ENCODE measurements at regions not wholly inside any gene's neighbourhood (a gene's known extent, or its start where the extent isn't known, plus 50 kb on each side); places are given as distances from the start of the nearest gene placed in this dataset.
A peak's percentile ranks its signal among the peaks of the same experiment; 100 is the strongest.

- H3K27ac ChIP-seq, result no peak overlapping the region
- TF ChIP-seq EP300 (IDR thresholded peaks at IDR 0.05) (no peak), CTCF (IDR thresholded peaks at IDR 0.05) (no peak), POLR2A (IDR thresholded peaks at IDR 0.05) (no peak)
- no peak overlapping the region for H3K4me3 ChIP-seq
- no peaks in the 10 kb centered on the region for H3K9me3 ChIP-seq
- 86 to 91% methylated on average over 1 of the region's 1 CpG for WGBS, 2 donors
- H3K4me1 ChIP-seq, result peaks cover 0 to 7% (median 0%) of the 10 kb centered on the region in 4 donors
- H3K27me3 ChIP-seq, result peaks cover 0 to 8% of the 10 kb centered on the region in 2 donors
- DNase-seq (ENCODE audit: low spot score in 2 of 2), result no peak
- H3K36me3 ChIP-seq, result no peaks in the 10 kb centered on the region
Measured at GRCh38 chr10:113450906-113451305, 101.9 kb upstream of the HABP2 start.

- Histone ChIP-seq H3K4me3 (no peak overlapping the region), H3K9me3 (no peaks in the 10 kb centered on the region), H3K27me3 (peaks cover 0 to 8% of the 10 kb centered on the region in 2 donors), H3K4me1 (peaks cover 0 to 7% (median 0%) of the 10 kb centered on the region in 4 donors), H3K27ac (no peak overlapping the region), H3K36me3 (no peaks in the 10 kb centered on the region)
- no peak for TF ChIP-seq EP300 (IDR thresholded peaks at IDR 0.05)
- no peak for TF ChIP-seq POLR2A (IDR thresholded peaks at IDR 0.05)
- no peak for TF ChIP-seq CTCF (IDR thresholded peaks at IDR 0.05)
- DNase-seq (ENCODE audit: low spot score in 2 of 2), result no peak
- 62 to 71% methylated on average over 5 of the region's 5 CpGs for WGBS, 2 donors
Measured at GRCh38 chr10:113452146-113452845, 100.6 kb upstream of the HABP2 start.

- DNase-seq (ENCODE audit: low spot score in 2 of 2), result no peak
- peaks cover 0 to 7% (median 0%) of the 10 kb centered on the region in 4 donors for H3K4me1 ChIP-seq
- WGBS, 2 donors, result 92 to 93% methylated on average over 6 of the region's 6 CpGs
- no peaks in the 10 kb centered on the region for H3K36me3 ChIP-seq
- no peak overlapping the region for H3K4me3 ChIP-seq
- H3K9me3 ChIP-seq, result no peaks in the 10 kb centered on the region
- H3K27ac ChIP-seq, result no peak overlapping the region
- no peak for TF ChIP-seq EP300 (IDR thresholded peaks at IDR 0.05)
- TF ChIP-seq POLR2A (IDR thresholded peaks at IDR 0.05), result no peak
- TF ChIP-seq CTCF (IDR thresholded peaks at IDR 0.05), result no peak
- peaks cover 0 to 8% of the 10 kb centered on the region in 2 donors for H3K27me3 ChIP-seq
Measured at GRCh38 chr10:113453351-113453750, 99.5 kb upstream of the HABP2 start.

- Histone ChIP-seq H3K27me3 (no peaks in the 10 kb centered on the region), H3K36me3 (no peaks in the 10 kb centered on the region), H3K4me1 (peaks cover 0 to 7% (median 0%) of the 10 kb centered on the region in 4 donors), H3K4me3 (no peak overlapping the region), H3K9me3 (no peaks in the 10 kb centered on the region), H3K27ac (no peak overlapping the region)
- TF ChIP-seq CTCF (IDR thresholded peaks at IDR 0.05) (peak; percentile 45 to 62 (median 52)), POLR2A (IDR thresholded peaks at IDR 0.05) (no peak)
- 9 to 12% methylated on average over 11 to 15 of the region's 15 CpGs for WGBS, 2 donors
- DNase-seq (ENCODE audit: low spot score in 2 of 2), result peak in 1 of 2 donors; percentile 55
Measured at GRCh38 chr10:113454341-113455061, 98.4 kb upstream of the HABP2 start.

- 42 to 73% methylated on average over 3 of the region's 3 CpGs for WGBS, 2 donors
- TF ChIP-seq POLR2A (IDR thresholded peaks at IDR 0.05), result no peak
- no peak for TF ChIP-seq EP300 (IDR thresholded peaks at IDR 0.05)
- no peak for TF ChIP-seq CTCF (IDR thresholded peaks at IDR 0.05)
- no peaks in the 10 kb centered on the region for H3K36me3 ChIP-seq
Measured at GRCh38 chr10:113455947-113456346, 96.9 kb upstream of the HABP2 start.

More at GRCh38 chr10:113455947-113456346, 96.9 kb upstream of the HABP2 start:
- H3K9me3 ChIP-seq, result no peaks in the 10 kb centered on the region
- H3K4me1 ChIP-seq, result peaks cover 0 to 7% (median 0%) of the 10 kb centered on the region in 4 donors
- H3K27me3 ChIP-seq, result no peaks in the 10 kb centered on the region
- no peak for DNase-seq (ENCODE audit: low spot score in 2 of 2)
- no peak overlapping the region for H3K4me3 ChIP-seq
- no peak overlapping the region for H3K27ac ChIP-seq

Measured in tibial nerve (tissue), 4 donors.